ENCODE measurements at regions not wholly inside any gene's neighbourhood (a gene's known extent, or its start where the extent isn't known, plus 50 kb on each side); places are given as distances from the start of the nearest gene placed in this dataset.

- no peaks in the 10 kb centered on the region for H3K36me3 ChIP-seq (ENCODE audit: insufficient read depth, low read length)
- no TSS peak for BruUV-seq (replicated peaks)
- TF ChIP-seq CTCF (conservative IDR thresholded peaks at IDR 0.05; ENCODE audit: low read length) (no peak), EZH2phosphoT487 (IDR thresholded peaks at IDR 0.05; ENCODE audit: borderline replicate concordance, low read depth, low read length) (no peak)
- ChIA-PET POLR2A (no interaction called here), CTCF (ENCODE audit: unreplicated experiment) (no interaction called here)
- no peaks in the 10 kb centered on the region for H3K4me1 ChIP-seq (ENCODE audit: insufficient read depth, low read length, poor library complexity, severe bottlenecking)
- H2AFZ ChIP-seq (ENCODE audit: low read length), result no peak overlapping the region
- no peak overlapping the region for H3K4me2 ChIP-seq (ENCODE audit: low read length)
- H3K4me3 ChIP-seq (ENCODE audit: low read depth, low read length, poor library complexity, severe bottlenecking), result no peak overlapping the region
- no peaks in the 10 kb centered on the region for H3K9me2 ChIP-seq (ENCODE audit: insufficient read depth, low read length)
- H3K9me3 ChIP-seq (ENCODE audit: low read length), result no peaks in the 10 kb centered on the region
- H3K27ac ChIP-seq (ENCODE audit: low read depth, low read length, poor library complexity, severe bottlenecking), result no peak overlapping the region
- no peaks in the 10 kb centered on the region for H3K79me2 ChIP-seq (ENCODE audit: insufficient read depth, low read depth, low read length)
- no peaks in the 10 kb centered on the region for H4K20me1 ChIP-seq (ENCODE audit: insufficient read depth, low read length)
- intact Hi-C loops (cut with micrococcal nuclease; ENCODE audit: unreplicated experiment), result no loop called here
- DNase-seq (ENCODE audit: low spot score), result no peak
Measured at GRCh38 chr13:83498481-83499190, 383.6 kb downstream of the SLITRK1 start.

DNA sequence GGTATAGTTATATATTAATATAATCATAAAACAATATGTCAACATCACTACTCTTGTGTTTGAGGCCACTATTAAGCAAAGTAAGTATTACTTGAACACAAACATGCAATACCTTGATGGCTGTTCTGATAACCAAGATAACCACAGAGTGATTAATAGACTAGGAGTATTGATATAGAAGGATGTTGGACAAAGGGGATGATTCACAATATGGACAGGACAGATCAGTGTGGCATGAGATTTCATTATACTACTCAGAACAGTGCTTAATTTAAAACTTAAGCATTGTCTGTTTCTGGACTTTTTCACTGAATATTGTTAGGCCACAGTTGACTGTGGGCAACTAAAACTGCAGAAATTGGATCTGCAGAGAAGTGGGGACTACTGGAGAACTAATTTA is 384.2 kb downstream of the SLITRK1 start:
- no TSS peak for BruUV-seq (replicated peaks)
- Histone ChIP-seq H3K4me2 (ENCODE audit: low read length) (no peak overlapping the region), H3K9me2 (ENCODE audit: insufficient read depth, low read length) (no peaks in the 10 kb centered on the region), H3K4me1 (ENCODE audit: insufficient read depth, low read length, poor library complexity, severe bottlenecking) (no peaks in the 10 kb centered on the region), H2AFZ (ENCODE audit: low read length) (no peak overlapping the region), H3K4me3 (ENCODE audit: low read depth, low read length, poor library complexity, severe bottlenecking) (no peak overlapping the region), H3K79me2 (ENCODE audit: insufficient read depth, low read depth, low read length) (no peaks in the 10 kb centered on the region), H3K36me3 (ENCODE audit: insufficient read depth, low read length) (no peaks in the 10 kb centered on the region), H4K20me1 (ENCODE audit: insufficient read depth, low read length) (no peaks in the 10 kb centered on the region), H3K9me3 (ENCODE audit: low read length) (no peaks in the 10 kb centered on the region), H3K27ac (ENCODE audit: low read depth, low read length, poor library complexity, severe bottlenecking) (no peak overlapping the region)
- ChIA-PET CTCF (ENCODE audit: unreplicated experiment) (no interaction called here), POLR2A (no interaction called here)
- TF ChIP-seq EZH2phosphoT487 (IDR thresholded peaks at IDR 0.05; ENCODE audit: borderline replicate concordance, low read depth, low read length), result no peak
- no peak for TF ChIP-seq CTCF (conservative IDR thresholded peaks at IDR 0.05; ENCODE audit: low read length)
- intact Hi-C loops (cut with micrococcal nuclease; ENCODE audit: unreplicated experiment), result no loop called here
- no peak for DNase-seq (ENCODE audit: low spot score)

DNA sequence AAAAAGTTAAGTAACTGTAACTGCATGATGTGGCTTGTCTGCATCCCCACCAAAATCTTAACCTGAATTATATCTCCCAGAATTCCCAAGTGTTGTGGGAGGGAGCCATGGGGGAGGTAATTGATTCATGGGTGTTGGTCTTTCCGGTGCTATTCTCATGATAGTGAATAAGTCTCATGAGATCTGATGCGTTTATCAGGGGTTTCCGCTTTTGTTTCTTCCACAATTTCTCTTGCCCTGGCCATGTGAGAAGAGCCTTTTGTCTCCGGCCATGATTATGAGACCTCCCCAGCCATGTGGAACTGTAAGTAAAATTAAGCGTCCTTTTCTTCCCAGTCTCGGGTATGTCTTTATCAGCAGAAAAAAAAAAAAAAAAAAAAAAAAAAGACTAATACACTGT is 385.8 kb downstream of the SLITRK1 start:
- Histone ChIP-seq H4K20me1 (ENCODE audit: insufficient read depth, low read length) (no peaks in the 10 kb centered on the region), H3K9me2 (ENCODE audit: insufficient read depth, low read length) (no peaks in the 10 kb centered on the region), H3K36me3 (ENCODE audit: insufficient read depth, low read length) (no peaks in the 10 kb centered on the region), H3K79me2 (ENCODE audit: insufficient read depth, low read depth, low read length) (no peaks in the 10 kb centered on the region), H3K4me1 (ENCODE audit: insufficient read depth, low read length, poor library complexity, severe bottlenecking) (no peaks in the 10 kb centered on the region), H3K4me2 (ENCODE audit: low read length) (no peak overlapping the region), H3K9me3 (ENCODE audit: low read length) (0 out of 2 replicates have a peak, but pooled peaks cover 4% of the 10 kb centered on the region), H3K4me3 (ENCODE audit: low read depth, low read length, poor library complexity, severe bottlenecking) (no peak overlapping the region), H2AFZ (ENCODE audit: low read length) (no peak overlapping the region), H3K27ac (ENCODE audit: low read depth, low read length, poor library complexity, severe bottlenecking) (no peak overlapping the region)
- ChIA-PET CTCF (ENCODE audit: unreplicated experiment) (no interaction called here), POLR2A (no interaction called here)
- no TSS peak for BruUV-seq (replicated peaks)
- DNase-seq (ENCODE audit: low spot score), result no peak
- TF ChIP-seq CTCF (conservative IDR thresholded peaks at IDR 0.05; ENCODE audit: low read length) (no peak), EZH2phosphoT487 (IDR thresholded peaks at IDR 0.05; ENCODE audit: borderline replicate concordance, low read depth, low read length) (no peak)
- intact Hi-C loops (cut with micrococcal nuclease; ENCODE audit: unreplicated experiment), result no loop called here
